HT1080 (cell line): ENCODE measurements at regions not wholly inside any gene's neighbourhood (a gene's known extent, or its start where the extent isn't known, plus 50 kb on each side); places are given as distances from the start of the nearest gene placed in this dataset.
A peak's percentile ranks its signal among the peaks of the same experiment; 100 is the strongest.
"Not testable (repeated sequence)": the region's sequence is repeated elsewhere in the genome, so short reads cannot be mapped to it uniquely, and the experiment has no call there.

Source experiments
- DNase-seq: peaks from one replicate; pipeline ENCODE4 v3.0.0-alpha.2; 2015; ENCODE audit warnings: low read depth

DNA sequence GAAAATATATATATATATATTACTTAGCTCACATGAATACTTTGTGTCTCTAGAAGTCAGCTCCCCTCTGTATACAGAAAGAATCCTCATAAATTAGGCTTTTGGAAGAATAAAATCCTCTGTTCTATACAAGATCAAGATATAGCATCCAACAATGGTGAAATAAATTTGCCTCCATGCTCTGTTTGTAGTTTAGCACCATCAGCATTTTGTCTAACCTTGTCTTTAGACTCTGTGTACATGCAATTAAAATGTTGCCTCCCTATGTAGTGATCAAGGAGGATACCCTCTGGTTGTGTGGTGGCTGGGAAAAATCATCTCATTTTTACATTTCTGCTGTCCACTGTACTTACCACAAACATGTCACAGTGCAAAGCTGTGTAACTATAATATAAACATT is 189.7 kb downstream of the C7orf25 start:
- DNase-seq, result no peak

DNA sequence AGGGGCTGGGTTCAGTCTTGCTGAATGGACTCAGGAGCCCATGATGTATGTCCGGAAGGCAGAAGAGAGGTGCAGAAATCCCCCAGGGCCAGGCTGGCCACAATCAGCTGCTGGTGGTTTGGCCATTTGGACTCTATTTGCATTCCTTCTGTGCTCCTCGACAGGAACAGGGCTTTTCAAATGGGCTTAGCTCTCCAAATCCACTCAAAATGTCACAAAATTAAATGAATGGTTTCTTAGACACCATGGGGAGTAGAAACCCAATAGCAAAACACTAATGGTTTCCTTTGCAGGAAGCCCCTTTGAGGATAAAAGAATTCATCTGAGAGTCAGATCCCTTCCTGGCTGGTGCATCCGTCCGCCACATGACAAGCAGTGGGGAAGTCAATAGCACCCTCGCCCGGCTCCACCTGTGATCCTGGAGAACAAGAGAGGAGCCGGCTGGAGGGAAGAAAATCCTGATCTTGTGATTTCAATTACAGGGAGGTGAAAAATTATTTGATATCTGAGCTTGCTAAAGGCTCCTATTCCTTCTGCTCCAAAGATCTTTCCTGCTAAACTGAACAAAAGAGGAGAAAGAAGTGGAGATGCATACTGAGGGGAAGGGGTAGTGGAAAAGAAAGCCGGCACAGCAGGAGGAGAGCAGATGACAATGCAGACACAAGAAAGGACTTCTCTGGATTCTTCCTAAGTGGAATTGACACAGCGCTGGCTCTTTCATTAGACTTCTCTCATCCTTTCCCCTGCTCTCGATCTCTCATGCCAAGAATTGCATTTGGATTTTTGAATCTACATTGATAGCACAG is 190.7 kb downstream of the C7orf25 start:
- no peak for DNase-seq

DNA sequence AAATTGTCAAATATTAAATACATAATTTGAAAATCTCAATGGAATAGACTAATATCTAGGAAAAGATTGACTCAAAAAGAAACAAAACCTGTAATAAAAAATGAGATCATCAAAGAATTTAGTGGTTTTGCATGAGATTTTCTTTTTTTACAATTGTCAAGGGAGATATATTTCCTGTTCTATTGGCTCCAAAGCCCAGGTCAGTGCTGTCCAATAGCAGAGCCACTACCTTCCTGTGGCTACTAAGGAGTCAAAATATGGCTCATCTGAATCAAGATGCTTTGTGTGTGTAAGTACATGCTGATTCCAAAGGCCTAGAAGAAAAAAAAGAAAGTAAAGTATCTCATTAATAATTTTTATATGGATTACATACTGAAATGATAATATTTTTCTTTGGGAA is 191.9 kb downstream of the C7orf25 start:
- no peak for DNase-seq

- not testable (repeated sequence) for DNase-seq
These were observed 193.4 kb downstream of the C7orf25 start for GRCh38 chr7:42718466-42718865.

GRCh38 chr7:42714356-42714755 is 197.5 kb downstream of the C7orf25 start:
- DNase-seq, result no peak

DNA sequence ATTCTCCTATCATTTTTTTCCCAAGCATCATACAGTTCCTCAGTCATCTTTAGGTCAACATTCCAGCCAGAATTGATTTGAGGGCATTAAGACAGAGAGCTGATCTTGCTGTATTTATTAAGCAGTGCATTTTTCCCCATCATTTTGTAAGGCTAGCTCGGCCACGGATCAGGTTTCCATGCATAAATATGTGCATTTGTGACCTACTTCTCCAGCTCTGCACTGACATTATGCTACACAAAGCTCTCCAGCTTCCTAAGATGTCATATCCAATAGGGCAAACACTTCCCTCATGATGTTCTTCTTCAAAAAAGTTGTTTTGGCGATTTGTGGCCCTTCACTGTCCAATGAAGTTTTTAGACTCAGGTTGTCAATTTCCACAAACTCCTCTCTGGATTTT is 202.6 kb downstream of the C7orf25 start:
- no peak for DNase-seq

DNA sequence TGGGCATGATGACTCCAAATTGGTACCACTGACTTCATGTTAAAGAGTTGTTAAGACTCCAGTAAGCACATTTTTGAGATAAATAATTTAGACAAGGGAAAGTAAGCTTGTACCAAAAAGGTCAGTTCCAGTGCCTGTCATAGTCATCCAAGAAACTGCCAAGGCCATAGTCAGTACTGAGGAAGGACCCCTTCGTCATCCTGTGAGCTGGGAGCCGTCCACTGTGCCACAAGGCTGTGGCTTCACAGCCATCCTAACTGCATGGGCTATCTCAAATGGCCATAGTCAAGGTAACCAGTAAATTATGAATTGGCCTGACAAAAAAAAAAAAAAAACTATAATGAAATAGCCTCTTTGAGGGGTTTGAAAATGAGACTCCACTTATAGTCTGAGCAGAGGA is 207.2 kb downstream of the C7orf25 start:
- DNase-seq, result no peak

GRCh38 chr7:42702647-42703046 is 209.2 kb downstream of the C7orf25 start:
- no peak for DNase-seq

GRCh38 chr7:42700406-42701327 is 211.2 kb downstream of the C7orf25 start:
- DNase-seq, result no peak

GRCh38 chr7:42699380-42700178 is 212.3 kb downstream of the C7orf25 start:
- DNase-seq, result no peak

- no peak for DNase-seq
These were observed 213.1 kb downstream of the C7orf25 start for GRCh38 chr7:42698600-42699374.

DNA sequence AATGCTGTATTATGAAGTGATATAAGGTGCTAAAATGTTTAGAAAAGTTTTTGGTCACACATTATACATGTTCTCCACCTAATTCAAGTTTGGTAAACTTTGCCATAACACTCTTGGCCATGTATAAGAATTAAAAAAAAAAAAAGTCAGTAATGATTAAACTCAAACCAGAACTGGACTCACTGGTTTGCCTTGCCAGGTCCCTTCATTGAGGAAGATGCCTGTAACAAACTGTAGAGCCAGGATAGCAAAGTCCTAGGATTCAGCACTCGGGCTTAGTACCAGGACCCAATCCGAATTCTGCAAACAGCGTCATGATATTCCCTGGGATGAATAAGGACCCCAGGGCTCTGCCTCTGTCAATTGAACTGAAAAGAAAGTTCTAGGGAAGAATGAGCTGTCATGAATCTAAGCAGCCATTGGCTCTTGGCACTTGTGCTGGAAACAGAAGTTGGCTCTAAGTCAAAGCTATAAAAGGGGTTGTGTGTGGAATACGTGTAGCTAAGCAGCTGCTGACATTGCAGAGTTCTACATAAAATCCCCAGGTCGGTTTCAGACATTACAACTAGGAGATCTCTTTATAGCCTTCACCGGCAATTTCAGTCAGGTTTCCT is 216.9 kb downstream of the C7orf25 start:
- no peak for DNase-seq

DNA sequence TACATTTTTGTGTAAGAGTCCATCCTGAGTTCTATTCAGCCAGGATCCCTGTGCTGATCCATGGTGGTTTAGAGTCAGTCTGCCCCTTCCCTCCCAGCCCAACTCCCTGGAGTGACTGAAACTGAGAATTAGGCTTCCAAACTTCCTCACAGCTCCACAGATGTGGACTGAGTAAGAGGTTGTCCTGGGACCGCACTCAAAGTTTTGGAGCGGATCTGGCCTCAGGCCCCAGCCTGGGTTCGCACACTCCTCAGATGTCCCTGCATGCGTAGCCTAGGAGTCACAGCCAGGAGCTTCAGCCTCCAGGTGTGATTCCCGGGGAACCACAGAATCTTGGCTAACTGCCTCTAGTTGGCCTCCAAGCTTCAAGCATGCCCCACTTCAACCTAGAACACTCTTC is 218.1 kb downstream of the C7orf25 start:
- DNase-seq, result no peak

- no peak for DNase-seq
These were observed 219.2 kb downstream of the C7orf25 start for GRCh38 chr7:42692621-42693020.

- DNase-seq, result peak; percentile 66
These were observed 220.9 kb downstream of the C7orf25 start for GRCh38 chr7:42690794-42691639.

DNA sequence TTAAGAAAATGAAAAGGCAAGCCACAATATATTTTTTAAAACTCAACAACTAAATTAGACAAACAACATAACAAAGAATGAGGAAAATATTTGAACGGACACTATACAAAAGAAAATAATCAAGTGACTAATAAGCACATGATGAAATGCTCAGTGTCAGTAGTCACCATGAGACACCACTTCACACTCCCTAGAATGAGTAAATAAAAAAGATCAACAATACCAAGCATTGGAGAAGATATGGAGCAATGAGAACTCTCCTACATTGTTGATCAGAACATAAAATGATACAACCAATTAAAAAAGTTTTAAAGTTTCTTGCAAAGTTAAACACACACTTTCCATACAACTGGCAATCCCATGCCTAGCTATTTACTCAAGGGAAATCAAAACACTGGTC is 222.2 kb downstream of the C7orf25 start:
- no peak for DNase-seq

GRCh38 chr7:42688056-42688371 is 223.9 kb downstream of the C7orf25 start:
- DNase-seq, result no peak

- no peak for DNase-seq
These were observed 224.4 kb downstream of the C7orf25 start for GRCh38 chr7:42687211-42688055.
